H1 (cell line): ENCODE measurements at regions not wholly inside any gene's neighbourhood (a gene's known extent, or its start where the extent isn't known, plus 50 kb on each side); places are given as distances from the start of the nearest gene placed in this dataset.

Experiments
- ASH2L ChIP-seq: fragments of 200-600, 300-600 bp; sonication (generic); IDR thresholded peaks from one replicate; pipeline ENCODE4 v1.7.1; 2017; ENCODE audit warnings: low read length
- BACH1 ChIP-seq: IDR thresholded peaks from 2 replicates; pipeline ENCODE4 v1.6.1; 2012; ENCODE audit warnings: low read length, improper control_type of control experiment
- CTCF ChIP-seq, 3 experiments: IDR thresholded peaks; 1 replicate in 2 of 3; 2 replicates in 1 of 3; pipeline versions ENCODE4 v1.5.1 to v1.6.1; 2011; ENCODE audit warnings: low read length in 3 of 3, mild to moderate bottlenecking in 3 of 3, inconsistent platforms in 2 of 3, low read depth in 1 of 3, moderate library complexity in 1 of 3; ENCODE audit not compliant: insufficient read depth in 1 of 3; ENCODE audit errors: control extremely low read depth in 1 of 3
- HDAC2 ChIP-seq, 2 experiments: fragments of 300-600 bp in 1 of 2; sonication (generic) in 1 of 2; IDR thresholded peaks; 2 replicates each; pipeline ENCODE4 v1.6.1; 2011 to 2012; ENCODE audit warnings: low read depth in 2 of 2, low read length in 2 of 2, mild to moderate bottlenecking in 2 of 2, moderate library complexity in 2 of 2, borderline replicate concordance in 1 of 2, inconsistent platforms in 1 of 2
- SRF ChIP-seq: IDR thresholded peaks from 2 replicates; pipeline ENCODE4 v1.6.1; 2011; ENCODE audit warnings: mild to moderate bottlenecking, low read depth, low read length, moderate library complexity
- TAF1 ChIP-seq: IDR thresholded peaks from 2 replicates; pipeline ENCODE4 v1.6.1; 2011; ENCODE audit warnings: mild to moderate bottlenecking, low read depth, low read length

- TF ChIP-seq TAF1, result no peak
- no peak for TF ChIP-seq CTCF (IDR thresholded peaks at IDR 0.05; ENCODE audit: control extremely low read depth in 1 of 3, insufficient read depth in 1 of 3, low read depth in 1 of 3, low read length in 3 of 3)
- TF ChIP-seq BACH1, result no peak
- TF ChIP-seq ASH2L, result no peak
- TF ChIP-seq SRF, result no peak
- TF ChIP-seq HDAC2 (IDR thresholded peaks at IDR 0.05; ENCODE audit: borderline replicate concordance in 1 of 2, low read depth in 2 of 2, low read length in 2 of 2), result no peak
These were observed 815.4 kb upstream of the MDGA2 start (continued) for GRCh38 chr14:48490756-48491155.
